Endothelial cell of umbilical vein (primary cell): ENCODE measurements at regions not wholly inside any gene's neighbourhood (a gene's known extent, or its start where the extent isn't known, plus 50 kb on each side); places are given as distances from the start of the nearest gene placed in this dataset.

ENCODE experiments used
- BruUV-seq: library from RNA; stranded (reverse); fragments of 400-500 nt; replicated peaks from 2 replicates; lab custom pipeline; 2021; lab: Mats Ljungman, UMichigan
- CTCF ChIA-PET: fragments of 300-600, 350-600 bp; sonication (Branson Sonifier 250); formaldehyde crosslinking; loops from one replicate; lab custom pipeline; 2021; ENCODE audit warnings: antibody characterized with exemption, inconsistent platforms; lab: Charles Lee
- POLR2A ChIA-PET: fragments of 300-600, 350-600 bp; sonication (Branson Sonifier 250); formaldehyde crosslinking; loops from one replicate; lab custom pipeline; 2021; ENCODE audit warnings: antibody characterized with exemption, inconsistent platforms; lab: Charles Lee
- DNase-seq: peaks from one replicate; pipeline ENCODE4 v3.0.0-alpha.2; 2011; ENCODE audit warnings: low read depth, low spot score
- FAIRE-seq: peaks from 2 replicates; lab custom pipeline; 2011; peaks lifted over from hg19 to GRCh38; lab: Jason Lieb, UNC
- H2AFZ ChIP-seq: 2 replicates; pipeline ENCODE4 v1.6.0; 2012; ENCODE audit warnings: low read depth, low read length, control low read depth, inconsistent platforms
- H3K27ac ChIP-seq: 2 replicates; pipeline ENCODE4 v1.5.1; 2011; ENCODE audit warnings: low read depth, mild to moderate bottlenecking, control low read depth, low read length, moderate library complexity; ENCODE audit not compliant: insufficient read depth
- H3K27me3 ChIP-seq, 2 experiments: 2 replicates each; pipeline versions ENCODE4 v1.6.0 to v1.6.1; 2011; ENCODE audit warnings: low read length in 2 of 2, mixed read lengths in 1 of 2; ENCODE audit not compliant: control insufficient read depth in 2 of 2, insufficient read depth in 2 of 2
- H3K36me3 ChIP-seq, 2 experiments: 2 replicates in 1 of 2; 3 replicates in 1 of 2; pipeline ENCODE4 v1.5.1; 2011; ENCODE audit warnings: low read length in 2 of 2, mild to moderate bottlenecking in 1 of 2, moderate library complexity in 1 of 2; ENCODE audit not compliant: control insufficient read depth in 2 of 2, insufficient read depth in 2 of 2; ENCODE audit errors: extremely low read depth in 1 of 2
- H3K4me1 ChIP-seq: 3 replicates; pipeline ENCODE4 v1.5.1; 2011; ENCODE audit warnings: mild to moderate bottlenecking, low read length; ENCODE audit not compliant: control insufficient read depth, insufficient read depth; ENCODE audit errors: extremely low read depth
- H3K4me2 ChIP-seq: 2 replicates; pipeline ENCODE4 v1.6.1; 2011; ENCODE audit warnings: low read length, control low read depth, mixed read lengths; ENCODE audit not compliant: insufficient read depth
- H3K4me3 ChIP-seq, 3 experiments: fragments of 200-600 bp in 1 of 3; sonication (generic), shearing (Covaris generic) in 1 of 3; replicated peaks in 1 of 3; 2 replicates each; pipeline ENCODE4 v1.5.1; 2011 to 2016; ENCODE audit warnings: control low read depth in 3 of 3, low read length in 3 of 3, mild to moderate bottlenecking in 2 of 3, inconsistent platforms in 1 of 3, low read depth in 1 of 3, moderate library complexity in 1 of 3; ENCODE audit not compliant: insufficient read depth in 1 of 3
- H3K79me2 ChIP-seq: 2 replicates; pipeline ENCODE4 v1.6.0; 2012; ENCODE audit warnings: low read length, inconsistent platforms; ENCODE audit not compliant: control insufficient read depth, insufficient read depth
- H3K9ac ChIP-seq: replicated peaks from 2 replicates; pipeline ENCODE3; 2011; ENCODE audit warnings: low read length, control low read depth; ENCODE audit not compliant: insufficient read depth; ENCODE audit errors: extremely low read depth
- H3K9me1 ChIP-seq: replicated peaks from 3 replicates; pipeline ENCODE4 v1.6.0; 2011; ENCODE audit warnings: mild to moderate bottlenecking, low read length; ENCODE audit not compliant: control insufficient read depth, insufficient read depth; ENCODE audit errors: extremely low read depth
- H3K9me3 ChIP-seq: replicated peaks from 2 replicates; pipeline ENCODE4 v1.5.1; 2012; ENCODE audit warnings: low read length, inconsistent platforms; ENCODE audit not compliant: control insufficient read depth, insufficient read depth
- H4K20me1 ChIP-seq: replicated peaks from 2 replicates; pipeline ENCODE3; 2011; ENCODE audit warnings: mild to moderate bottlenecking, low read length; ENCODE audit not compliant: control insufficient read depth, insufficient read depth; ENCODE audit errors: extremely low read depth
- CTCF ChIP-seq, 2 donors: IDR thresholded peaks; 1 replicate in 1 of 2; 2 replicates in 1 of 2; pipeline ENCODE4 v1.5.1; 2011; ENCODE audit warnings: low read length in 2 of 2, mild to moderate bottlenecking in 2 of 2, moderate library complexity in 2 of 2, control low read depth in 1 of 2, inconsistent platforms in 1 of 2, low read depth in 1 of 2; ENCODE audit not compliant: insufficient read depth in 1 of 2; ENCODE audit errors: extremely low read depth in 1 of 2
- EZH2 ChIP-seq: IDR thresholded peaks from 2 replicates; pipeline ENCODE4 v1.6.1; 2012; ENCODE audit warnings: borderline replicate concordance, low read depth, mild to moderate bottlenecking, moderate library complexity, low read length, inconsistent platforms; ENCODE audit not compliant: severe bottlenecking
- FOS ChIP-seq: IDR thresholded peaks from 2 replicates; pipeline ENCODE4 v1.6.1; 2011; ENCODE audit warnings: mild to moderate bottlenecking, low read length, moderate library complexity, borderline replicate concordance; ENCODE audit not compliant: insufficient read depth
- GATA2 ChIP-seq: IDR thresholded peaks from 2 replicates; pipeline ENCODE4 v1.7.0; 2011; ENCODE audit warnings: low read depth, mild to moderate bottlenecking, moderate library complexity, mixed read lengths, low read length; ENCODE audit not compliant: insufficient read length, insufficient read depth
- JUN ChIP-seq: IDR thresholded peaks from 2 replicates; pipeline ENCODE4 v1.6.1; 2011; ENCODE audit warnings: borderline replicate concordance, low read depth; ENCODE audit not compliant: insufficient read length, insufficient read depth
- MAX ChIP-seq: IDR thresholded peaks from 2 replicates; pipeline ENCODE4 v1.6.1; 2011; ENCODE audit not compliant: insufficient read depth, insufficient read length
- MYC ChIP-seq: IDR thresholded peaks from one replicate; pipeline ENCODE4 v1.6.1; 2011; ENCODE audit warnings: mild to moderate bottlenecking, low read depth, low read length
- POLR2A ChIP-seq: IDR thresholded peaks from 2 replicates; pipeline ENCODE4 v1.6.1; 2012; ENCODE audit warnings: low read depth, mild to moderate bottlenecking, control low read depth, low read length
- POLR2AphosphoS5 ChIP-seq: IDR thresholded peaks from 2 replicates; pipeline ENCODE4 v1.6.1; 2012; ENCODE audit warnings: low read depth, mild to moderate bottlenecking, control low read depth, low read length, moderate library complexity; ENCODE audit not compliant: insufficient read depth
- dilution Hi-C: fragments of 300-500 bp; cut with MboI; formaldehyde crosslinking; loops from one replicate; pipeline ENCODE4 v1.15.0; 2019; ENCODE audit warnings: low sequenced_read_pairs; ENCODE audit not compliant: extremely low pct_ligation_motif_present
- intact Hi-C: fragments of 100-400 bp; cut with micrococcal nuclease; formaldehyde crosslinking; loops from one replicate; pipeline ENCODE4 v1.10.0; 2022

- Histone ChIP-seq H3K4me3 (no peak overlapping the region), H3K27me3 (no peaks in the 10 kb centered on the region), H3K9me3 (no peaks in the 10 kb centered on the region), H3K79me2 (no peaks in the 10 kb centered on the region), H4K20me1 (no peaks in the 10 kb centered on the region), H3K27ac (no peak overlapping the region), H3K9ac (no peak overlapping the region), H3K9me1 (no peaks in the 10 kb centered on the region), H3K4me1 (no peaks in the 10 kb centered on the region), H3K4me2 (no peak overlapping the region), H3K36me3 (no peaks in the 10 kb centered on the region), H2AFZ (no peak overlapping the region)
- DNase-seq (no peak), FAIRE-seq (no peak)
- TF ChIP-seq FOS: no peak
- TF ChIP-seq POLR2AphosphoS5: no peak
- no peak for TF ChIP-seq MAX
- TF ChIP-seq JUN: no peak
- dilution Hi-C loops (no loop called here), intact Hi-C loops (no loop called here)
- ChIA-PET CTCF (no interaction called here), POLR2A (no interaction called here)
- no TSS peak for BruUV-seq
These were observed 1195.6 kb upstream of the ADGRL4 start for GRCh38 chr1:80202118-80202517.

- FAIRE-seq (no peak), DNase-seq (no peak)
- Histone ChIP-seq H3K36me3 (no peaks in the 10 kb centered on the region), H3K27ac (no peak overlapping the region), H2AFZ (no peak overlapping the region), H3K4me1 (no peaks in the 10 kb centered on the region), H3K27me3 (no peaks in the 10 kb centered on the region), H3K9me3 (no peaks in the 10 kb centered on the region), H3K4me2 (no peak overlapping the region), H3K9ac (no peak overlapping the region), H3K79me2 (no peaks in the 10 kb centered on the region), H3K4me3 (no peak overlapping the region), H3K9me1 (no peaks in the 10 kb centered on the region), H4K20me1 (no peaks in the 10 kb centered on the region)
- no peak for TF ChIP-seq MAX
- no peak for TF ChIP-seq EZH2
- no peak for TF ChIP-seq POLR2A
- no peak for TF ChIP-seq CTCF (IDR thresholded peaks at IDR 0.05; ENCODE audit: extremely low read depth in 1 of 2, insufficient read depth in 1 of 2, low read depth in 1 of 2, low read length in 2 of 2)
- no peak for TF ChIP-seq FOS
- TF ChIP-seq GATA2: no peak
- no peak for TF ChIP-seq MYC
- TF ChIP-seq POLR2AphosphoS5: no peak
- ChIA-PET CTCF (interaction anchor here (1.3 kb wide), 1 partner anchor 23 kb away, joined by 3 read pairs; no protein-coding TSS in a partner anchor), POLR2A (no interaction called here)
- intact Hi-C loops: no loop called here
- dilution Hi-C loops: no loop called here
- BruUV-seq: no TSS peak
These were observed 1187.7 kb upstream of the ADGRL4 start for GRCh38 chr1:80194221-80194620.
